ENCODE measurements at regions not wholly inside any gene's neighbourhood (a gene's known extent, or its start where the extent isn't known, plus 50 kb on each side); places are given as distances from the start of the nearest gene placed in this dataset.

DNA sequence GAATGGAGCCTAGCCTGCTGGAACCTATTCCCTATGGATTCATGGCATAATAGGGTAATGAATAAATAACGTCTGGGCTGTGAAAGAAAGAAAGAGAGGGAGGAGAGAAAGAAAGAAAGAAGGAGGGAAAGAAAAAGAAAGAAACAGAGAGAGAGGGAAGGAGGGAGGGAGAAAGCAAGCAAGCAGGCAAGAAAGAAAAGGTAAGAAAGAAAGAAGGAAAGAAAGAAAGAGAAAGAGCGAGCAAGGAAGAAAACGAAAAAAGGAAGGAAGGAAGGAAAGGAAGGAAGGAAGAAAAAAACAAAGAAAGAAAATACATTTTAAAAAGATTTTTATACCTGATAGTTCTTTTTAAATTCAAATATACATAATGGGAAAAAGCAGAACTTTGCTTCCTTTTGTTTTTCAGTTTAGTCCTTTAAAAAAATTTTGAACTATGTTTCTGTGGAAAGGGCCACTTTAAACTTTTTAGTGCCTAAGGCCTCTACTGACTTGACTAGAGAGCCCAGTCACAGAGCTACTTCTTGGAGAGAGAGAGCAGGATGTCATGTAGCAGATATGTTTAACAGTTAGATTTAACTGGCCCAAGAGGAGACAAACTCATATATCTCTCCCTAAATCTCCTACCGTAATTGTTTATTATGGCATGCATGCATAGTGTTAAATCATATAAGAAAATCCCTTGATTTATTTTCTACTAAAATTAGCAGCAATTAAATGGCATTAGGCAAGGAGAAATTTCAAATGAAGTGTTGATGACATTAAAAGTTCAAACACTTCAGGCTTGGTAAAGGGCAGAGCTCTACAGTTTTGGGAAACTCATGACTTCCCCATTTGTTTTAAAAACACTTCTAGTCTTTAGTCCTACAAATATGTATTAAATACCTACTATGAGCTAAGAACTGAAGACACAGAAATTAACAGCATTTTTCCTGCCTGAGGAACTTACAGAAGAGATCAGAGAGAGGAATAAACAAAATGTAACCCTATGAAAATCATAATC, 305.5 kb downstream of the BCAT1 start:
- ATAC-seq, result peak in 1 of 2 donors; percentile 63
- Histone ChIP-seq H3K27ac (no peak overlapping the region), H3K36me3 (no peaks in the 10 kb centered on the region), H3K9me3 (no peaks in the 10 kb centered on the region), H3K27me3 (ENCODE audit: low read depth) (no peaks in the 10 kb centered on the region), H3K4me1 (no peaks in the 10 kb centered on the region), H3K4me3 (no peak overlapping the region)
- no peak for DNase-seq
- intact Hi-C loops (cut with DNase I), result no loop called here
- TF ChIP-seq, protein P1, sequence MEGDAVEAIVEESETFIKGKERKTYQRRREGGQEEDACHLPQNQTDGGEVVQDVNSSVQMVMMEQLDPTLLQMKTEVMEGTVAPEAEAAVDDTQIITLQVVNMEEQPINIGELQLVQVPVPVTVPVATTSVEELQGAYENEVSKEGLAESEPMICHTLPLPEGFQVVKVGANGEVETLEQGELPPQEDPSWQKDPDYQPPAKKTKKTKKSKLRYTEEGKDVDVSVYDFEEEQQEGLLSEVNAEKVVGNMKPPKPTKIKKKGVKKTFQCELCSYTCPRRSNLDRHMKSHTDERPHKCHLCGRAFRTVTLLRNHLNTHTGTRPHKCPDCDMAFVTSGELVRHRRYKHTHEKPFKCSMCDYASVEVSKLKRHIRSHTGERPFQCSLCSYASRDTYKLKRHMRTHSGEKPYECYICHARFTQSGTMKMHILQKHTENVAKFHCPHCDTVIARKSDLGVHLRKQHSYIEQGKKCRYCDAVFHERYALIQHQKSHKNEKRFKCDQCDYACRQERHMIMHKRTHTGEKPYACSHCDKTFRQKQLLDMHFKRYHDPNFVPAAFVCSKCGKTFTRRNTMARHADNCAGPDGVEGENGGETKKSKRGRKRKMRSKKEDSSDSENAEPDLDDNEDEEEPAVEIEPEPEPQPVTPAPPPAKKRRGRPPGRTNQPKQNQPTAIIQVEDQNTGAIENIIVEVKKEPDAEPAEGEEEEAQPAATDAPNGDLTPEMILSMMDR (IDR thresholded peaks at IDR 0.05), result no peak

DNA sequence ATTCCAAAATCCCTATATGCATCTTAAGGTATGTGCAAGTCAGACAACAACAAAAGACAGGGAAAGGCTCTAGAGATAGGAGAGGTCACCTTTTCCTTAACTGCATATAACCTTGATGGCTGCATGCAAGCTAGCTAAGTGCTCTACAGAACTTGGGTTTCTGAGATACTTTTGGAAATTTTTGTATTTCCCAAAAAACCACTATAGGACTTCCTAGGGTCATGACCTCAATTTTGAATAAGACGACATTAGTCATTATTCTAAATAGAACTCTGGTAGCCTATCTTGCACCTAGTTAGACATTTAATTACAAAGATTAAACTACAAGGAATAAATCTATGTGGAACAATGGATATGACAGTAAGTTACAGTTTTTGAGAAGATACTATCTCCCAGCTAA, 309.3 kb downstream of the BCAT1 start:
- ATAC-seq (no peak), DNase-seq (no peak)
- H3K27me3 ChIP-seq (ENCODE audit: low read depth), result no peaks in the 10 kb centered on the region
- no peaks in the 10 kb centered on the region for H3K9me3 ChIP-seq
- no peak overlapping the region for H3K27ac ChIP-seq
- no peak overlapping the region for H3K4me3 ChIP-seq
- H3K36me3 ChIP-seq, result no peaks in the 10 kb centered on the region
- TF ChIP-seq, protein P1 (IDR thresholded peaks at IDR 0.05), result no peak
- intact Hi-C loops (cut with DNase I), result no loop called here
- no peaks in the 10 kb centered on the region for H3K4me1 ChIP-seq

DNA sequence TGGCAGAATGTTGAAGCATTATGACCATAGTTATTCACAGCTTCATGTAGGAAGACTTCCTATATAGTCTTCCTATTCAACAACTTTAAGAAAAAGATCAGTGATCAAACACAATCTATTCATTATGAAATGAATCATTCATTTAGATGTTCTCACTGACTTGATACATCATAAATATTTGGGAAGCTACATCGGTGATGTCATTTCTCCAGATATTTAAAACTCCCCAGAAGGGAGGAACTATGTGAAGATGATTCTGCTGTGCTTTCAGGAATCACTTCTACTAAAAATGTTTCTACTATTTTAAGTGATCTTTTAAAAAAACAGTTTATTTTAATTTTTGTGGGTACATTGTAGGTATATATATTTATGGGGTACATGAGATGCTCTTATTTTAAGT, 316.4 kb downstream of the BCAT1 start:
- Histone ChIP-seq H3K9me3 (no peaks in the 10 kb centered on the region), H3K4me1 (no peaks in the 10 kb centered on the region), H3K36me3 (no peaks in the 10 kb centered on the region), H3K27me3 (ENCODE audit: low read depth) (no peaks in the 10 kb centered on the region), H3K27ac (no peak overlapping the region), H3K4me3 (no peak overlapping the region)
- ATAC-seq (no peak), DNase-seq (no peak)
- TF ChIP-seq, protein P1 (IDR thresholded peaks at IDR 0.05), result no peak
- intact Hi-C loops (cut with DNase I), result no loop called here

DNA sequence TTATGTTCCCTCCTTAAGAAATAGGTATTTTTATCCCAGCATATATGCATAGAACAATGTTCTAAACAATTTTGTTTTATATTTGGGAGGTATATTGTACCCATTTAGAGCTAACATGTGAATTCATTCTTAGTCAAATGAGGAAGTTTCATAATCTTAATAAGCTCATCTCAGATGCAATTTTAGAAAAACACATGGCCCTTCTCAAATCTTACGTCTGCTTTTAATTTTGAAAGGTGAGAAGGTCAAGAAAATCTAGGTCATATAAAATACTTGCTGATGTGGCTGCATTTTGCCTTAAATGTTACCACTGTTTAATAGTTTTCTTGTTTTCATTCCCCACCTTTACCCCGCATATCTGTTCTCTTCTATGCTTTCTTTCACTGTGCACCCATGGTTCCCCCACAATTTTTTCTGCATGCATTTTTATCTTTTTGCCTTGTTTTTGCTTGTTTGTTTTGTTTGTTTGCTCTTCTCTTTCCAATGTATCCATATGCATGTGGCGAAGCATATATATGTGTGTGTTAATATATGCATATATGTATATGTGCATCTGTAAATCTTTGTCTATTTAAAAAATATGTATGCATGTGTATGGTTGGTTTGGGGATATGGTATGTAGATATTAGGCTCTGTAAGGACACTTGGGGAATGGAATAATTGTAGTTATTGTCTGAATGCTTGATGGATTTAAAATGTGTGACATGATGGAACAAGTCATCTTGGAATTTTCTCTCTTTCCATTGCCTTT, 317.1 kb downstream of the BCAT1 start:
- H3K9me3 ChIP-seq, result no peaks in the 10 kb centered on the region
- H3K4me1 ChIP-seq, result no peaks in the 10 kb centered on the region
- H3K4me3 ChIP-seq, result no peak overlapping the region
- H3K27ac ChIP-seq, result no peak overlapping the region
- ATAC-seq (no peak), DNase-seq (no peak)
- no peaks in the 10 kb centered on the region for H3K36me3 ChIP-seq
- intact Hi-C loops (cut with DNase I), result no loop called here
- TF ChIP-seq, protein P1 (IDR thresholded peaks at IDR 0.05), result no peak
- no peaks in the 10 kb centered on the region for H3K27me3 ChIP-seq (ENCODE audit: low read depth)

DNA sequence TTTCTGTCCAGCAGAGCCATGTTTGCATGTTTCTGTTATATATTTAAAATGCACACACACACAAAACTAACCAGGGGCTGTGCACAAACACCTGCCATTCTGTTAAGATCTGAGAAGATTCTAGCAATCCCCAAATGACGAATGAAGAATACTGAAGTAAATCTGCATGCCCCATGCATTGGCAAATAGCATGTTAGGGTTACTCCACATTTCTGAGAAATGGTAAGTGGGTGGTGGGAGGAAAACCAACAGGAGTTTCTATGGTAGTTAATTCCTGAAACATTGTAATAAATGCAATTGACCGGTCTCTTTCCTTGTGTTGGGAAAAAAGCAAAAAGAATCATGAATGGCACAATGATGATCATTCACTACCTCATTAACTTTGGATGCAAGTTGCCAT, 318.0 kb downstream of the BCAT1 start:
- Histone ChIP-seq H3K9me3 (no peaks in the 10 kb centered on the region), H3K4me3 (no peak overlapping the region), H3K4me1 (no peaks in the 10 kb centered on the region), H3K36me3 (no peaks in the 10 kb centered on the region), H3K27me3 (ENCODE audit: low read depth) (no peaks in the 10 kb centered on the region), H3K27ac (no peak overlapping the region)
- ATAC-seq, result no peak
- DNase-seq, result no peak
- intact Hi-C loops (cut with DNase I), result no loop called here
- TF ChIP-seq, protein P1 (IDR thresholded peaks at IDR 0.05), result no peak

All from lower lobe of right lung (tissue), 2 donors.